Endothelial cell of umbilical vein (primary cell): ENCODE measurements at regions not wholly inside any gene's neighbourhood (a gene's known extent, or its start where the extent isn't known, plus 50 kb on each side); places are given as distances from the start of the nearest gene placed in this dataset.

Experiments used
- BruUV-seq: library from RNA; stranded (reverse); fragments of 400-500 nt; replicated peaks from 2 replicates; lab custom pipeline; 2021; lab: Mats Ljungman, UMichigan
- CTCF ChIA-PET: fragments of 300-600, 350-600 bp; sonication (Branson Sonifier 250); formaldehyde crosslinking; loops from one replicate; lab custom pipeline; 2021; ENCODE audit warnings: antibody characterized with exemption, inconsistent platforms; lab: Charles Lee
- POLR2A ChIA-PET: fragments of 300-600, 350-600 bp; sonication (Branson Sonifier 250); formaldehyde crosslinking; loops from one replicate; lab custom pipeline; 2021; ENCODE audit warnings: antibody characterized with exemption, inconsistent platforms; lab: Charles Lee
- DNase-seq: peaks from one replicate; pipeline ENCODE4 v3.0.0-alpha.2; 2011; ENCODE audit warnings: low read depth, low spot score
- FAIRE-seq: peaks from 2 replicates; lab custom pipeline; 2011; peaks lifted over from hg19 to GRCh38; lab: Jason Lieb, UNC
- H2AFZ ChIP-seq: 2 replicates; pipeline ENCODE4 v1.6.0; 2012; ENCODE audit warnings: low read depth, low read length, control low read depth, inconsistent platforms
- H3K27ac ChIP-seq: 2 replicates; pipeline ENCODE4 v1.5.1; 2011; ENCODE audit warnings: low read depth, mild to moderate bottlenecking, control low read depth, low read length, moderate library complexity; ENCODE audit not compliant: insufficient read depth
- H3K27me3 ChIP-seq, 2 experiments: 2 replicates each; pipeline versions ENCODE4 v1.6.0 to v1.6.1; 2011; ENCODE audit warnings: low read length in 2 of 2, mixed read lengths in 1 of 2; ENCODE audit not compliant: control insufficient read depth in 2 of 2, insufficient read depth in 2 of 2
- H3K36me3 ChIP-seq, 2 experiments: 2 replicates in 1 of 2; 3 replicates in 1 of 2; pipeline ENCODE4 v1.5.1; 2011; ENCODE audit warnings: low read length in 2 of 2, mild to moderate bottlenecking in 1 of 2, moderate library complexity in 1 of 2; ENCODE audit not compliant: control insufficient read depth in 2 of 2, insufficient read depth in 2 of 2; ENCODE audit errors: extremely low read depth in 1 of 2
- H3K4me1 ChIP-seq: 3 replicates; pipeline ENCODE4 v1.5.1; 2011; ENCODE audit warnings: mild to moderate bottlenecking, low read length; ENCODE audit not compliant: control insufficient read depth, insufficient read depth; ENCODE audit errors: extremely low read depth
- H3K4me2 ChIP-seq: 2 replicates; pipeline ENCODE4 v1.6.1; 2011; ENCODE audit warnings: low read length, control low read depth, mixed read lengths; ENCODE audit not compliant: insufficient read depth
- H3K4me3 ChIP-seq, 3 experiments: fragments of 200-600 bp in 1 of 3; sonication (generic), shearing (Covaris generic) in 1 of 3; replicated peaks in 1 of 3; 2 replicates each; pipeline ENCODE4 v1.5.1; 2011 to 2016; ENCODE audit warnings: control low read depth in 3 of 3, low read length in 3 of 3, mild to moderate bottlenecking in 2 of 3, inconsistent platforms in 1 of 3, low read depth in 1 of 3, moderate library complexity in 1 of 3; ENCODE audit not compliant: insufficient read depth in 1 of 3
- H3K79me2 ChIP-seq: 2 replicates; pipeline ENCODE4 v1.6.0; 2012; ENCODE audit warnings: low read length, inconsistent platforms; ENCODE audit not compliant: control insufficient read depth, insufficient read depth
- H3K9ac ChIP-seq: replicated peaks from 2 replicates; pipeline ENCODE3; 2011; ENCODE audit warnings: low read length, control low read depth; ENCODE audit not compliant: insufficient read depth; ENCODE audit errors: extremely low read depth
- H3K9me1 ChIP-seq: replicated peaks from 3 replicates; pipeline ENCODE4 v1.6.0; 2011; ENCODE audit warnings: mild to moderate bottlenecking, low read length; ENCODE audit not compliant: control insufficient read depth, insufficient read depth; ENCODE audit errors: extremely low read depth
- H3K9me3 ChIP-seq: replicated peaks from 2 replicates; pipeline ENCODE4 v1.5.1; 2012; ENCODE audit warnings: low read length, inconsistent platforms; ENCODE audit not compliant: control insufficient read depth, insufficient read depth
- H4K20me1 ChIP-seq: replicated peaks from 2 replicates; pipeline ENCODE3; 2011; ENCODE audit warnings: mild to moderate bottlenecking, low read length; ENCODE audit not compliant: control insufficient read depth, insufficient read depth; ENCODE audit errors: extremely low read depth
- EZH2 ChIP-seq: IDR thresholded peaks from 2 replicates; pipeline ENCODE4 v1.6.1; 2012; ENCODE audit warnings: borderline replicate concordance, low read depth, mild to moderate bottlenecking, moderate library complexity, low read length, inconsistent platforms; ENCODE audit not compliant: severe bottlenecking
- FOS ChIP-seq: IDR thresholded peaks from 2 replicates; pipeline ENCODE4 v1.6.1; 2011; ENCODE audit warnings: mild to moderate bottlenecking, low read length, moderate library complexity, borderline replicate concordance; ENCODE audit not compliant: insufficient read depth
- GATA2 ChIP-seq: IDR thresholded peaks from 2 replicates; pipeline ENCODE4 v1.7.0; 2011; ENCODE audit warnings: low read depth, mild to moderate bottlenecking, moderate library complexity, mixed read lengths, low read length; ENCODE audit not compliant: insufficient read length, insufficient read depth
- JUN ChIP-seq: IDR thresholded peaks from 2 replicates; pipeline ENCODE4 v1.6.1; 2011; ENCODE audit warnings: borderline replicate concordance, low read depth; ENCODE audit not compliant: insufficient read length, insufficient read depth
- MAX ChIP-seq: IDR thresholded peaks from 2 replicates; pipeline ENCODE4 v1.6.1; 2011; ENCODE audit not compliant: insufficient read depth, insufficient read length
- MYC ChIP-seq: IDR thresholded peaks from one replicate; pipeline ENCODE4 v1.6.1; 2011; ENCODE audit warnings: mild to moderate bottlenecking, low read depth, low read length
- POLR2A ChIP-seq: IDR thresholded peaks from 2 replicates; pipeline ENCODE4 v1.6.1; 2012; ENCODE audit warnings: low read depth, mild to moderate bottlenecking, control low read depth, low read length
- POLR2AphosphoS5 ChIP-seq: IDR thresholded peaks from 2 replicates; pipeline ENCODE4 v1.6.1; 2012; ENCODE audit warnings: low read depth, mild to moderate bottlenecking, control low read depth, low read length, moderate library complexity; ENCODE audit not compliant: insufficient read depth
- dilution Hi-C: fragments of 300-500 bp; cut with MboI; formaldehyde crosslinking; loops from one replicate; pipeline ENCODE4 v1.15.0; 2019; ENCODE audit warnings: low sequenced_read_pairs; ENCODE audit not compliant: extremely low pct_ligation_motif_present
- intact Hi-C: fragments of 100-400 bp; cut with micrococcal nuclease; formaldehyde crosslinking; loops from one replicate; pipeline ENCODE4 v1.10.0; 2022
- TF ChIP-seq, protein P1 (sequence below), 2 donors: IDR thresholded peaks; 1 replicate in 1 of 2; 2 replicates in 1 of 2; pipeline ENCODE4 v1.5.1; 2011; ENCODE audit warnings: low read length in 2 of 2, mild to moderate bottlenecking in 2 of 2, moderate library complexity in 2 of 2, control low read depth in 1 of 2, inconsistent platforms in 1 of 2, low read depth in 1 of 2; ENCODE audit not compliant: insufficient read depth in 1 of 2; ENCODE audit errors: extremely low read depth in 1 of 2

DNA sequence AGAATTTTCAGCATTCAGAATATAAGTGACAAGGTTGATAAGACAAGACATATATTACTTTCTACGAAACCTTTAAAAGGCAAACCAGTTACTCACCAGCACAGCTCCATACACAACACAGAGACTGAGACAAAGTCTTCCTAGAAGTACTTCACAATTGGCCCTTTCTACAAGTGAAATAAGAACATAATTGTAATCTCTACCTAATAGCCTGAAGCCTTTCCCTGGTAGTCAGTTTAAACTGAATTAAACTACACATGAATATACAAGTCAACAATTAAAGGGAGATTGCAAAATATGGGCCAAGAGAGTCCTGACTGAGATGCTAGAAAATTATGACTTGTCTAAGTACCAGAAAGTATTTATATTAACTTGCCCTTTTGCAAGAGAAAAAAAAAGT lies 95.9 kb downstream of the PUS7L start:
- BruUV-seq: no TSS peak
- no peaks in the 10 kb centered on the region for H3K4me1 ChIP-seq
- no peaks in the 10 kb centered on the region for H3K36me3 ChIP-seq
- POLR2A ChIA-PET: no interaction called here
- intact Hi-C loops (loop anchor here (10.0 kb wide), 1 partner anchor 62 kb away; no protein-coding TSS in a partner anchor), dilution Hi-C loops (no loop called here)
- H2AFZ ChIP-seq: no peak overlapping the region
- no peak for DNase-seq
- no peak for FAIRE-seq
- no peaks in the 10 kb centered on the region for H3K9me3 ChIP-seq
- H3K27me3 ChIP-seq: peaks cover 2% of the 10 kb centered on the region in 2 experiments
- H3K27ac ChIP-seq: no peak overlapping the region
- H4K20me1 ChIP-seq: no peaks in the 10 kb centered on the region
- no peaks in the 10 kb centered on the region for H3K9me1 ChIP-seq
- no peaks in the 10 kb centered on the region for H3K79me2 ChIP-seq
- H3K4me2 ChIP-seq: no peak overlapping the region
- CTCF ChIA-PET: interaction anchor here (2.4 kb wide), 1 partner anchor 13 kb away, joined by 7 read pairs; no protein-coding TSS in a partner anchor
- H3K9ac ChIP-seq: no peak overlapping the region
- no peak overlapping the region for H3K4me3 ChIP-seq
- TF ChIP-seq POLR2AphosphoS5 (no peak), EZH2 (no peak), MYC (no peak), POLR2A (no peak), GATA2 (no peak), MAX (no peak), FOS (no peak), JUN (no peak)
- TF ChIP-seq, protein P1, sequence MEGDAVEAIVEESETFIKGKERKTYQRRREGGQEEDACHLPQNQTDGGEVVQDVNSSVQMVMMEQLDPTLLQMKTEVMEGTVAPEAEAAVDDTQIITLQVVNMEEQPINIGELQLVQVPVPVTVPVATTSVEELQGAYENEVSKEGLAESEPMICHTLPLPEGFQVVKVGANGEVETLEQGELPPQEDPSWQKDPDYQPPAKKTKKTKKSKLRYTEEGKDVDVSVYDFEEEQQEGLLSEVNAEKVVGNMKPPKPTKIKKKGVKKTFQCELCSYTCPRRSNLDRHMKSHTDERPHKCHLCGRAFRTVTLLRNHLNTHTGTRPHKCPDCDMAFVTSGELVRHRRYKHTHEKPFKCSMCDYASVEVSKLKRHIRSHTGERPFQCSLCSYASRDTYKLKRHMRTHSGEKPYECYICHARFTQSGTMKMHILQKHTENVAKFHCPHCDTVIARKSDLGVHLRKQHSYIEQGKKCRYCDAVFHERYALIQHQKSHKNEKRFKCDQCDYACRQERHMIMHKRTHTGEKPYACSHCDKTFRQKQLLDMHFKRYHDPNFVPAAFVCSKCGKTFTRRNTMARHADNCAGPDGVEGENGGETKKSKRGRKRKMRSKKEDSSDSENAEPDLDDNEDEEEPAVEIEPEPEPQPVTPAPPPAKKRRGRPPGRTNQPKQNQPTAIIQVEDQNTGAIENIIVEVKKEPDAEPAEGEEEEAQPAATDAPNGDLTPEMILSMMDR (IDR thresholded peaks at IDR 0.05; ENCODE audit: extremely low read depth in 1 of 2, insufficient read depth in 1 of 2, low read depth in 1 of 2, low read length in 2 of 2): no peak
